Right renal pelvis (tissue), 4 donors: ENCODE measurements at regions not wholly inside any gene's neighbourhood (a gene's known extent, or its start where the extent isn't known, plus 50 kb on each side); places are given as distances from the start of the nearest gene placed in this dataset.
"Not testable (repeated sequence)": the region's sequence is repeated elsewhere in the genome, so short reads cannot be mapped to it uniquely, and the experiment has no call there.

Experiments used
- DNase-seq, 4 donors: peaks; one replicate each; pipeline ENCODE4 v3.0.0-alpha.2; 2013; ENCODE audit warnings: low read depth in 4 of 4, low spot score in 3 of 4, missing footprints in 1 of 4

DNA sequence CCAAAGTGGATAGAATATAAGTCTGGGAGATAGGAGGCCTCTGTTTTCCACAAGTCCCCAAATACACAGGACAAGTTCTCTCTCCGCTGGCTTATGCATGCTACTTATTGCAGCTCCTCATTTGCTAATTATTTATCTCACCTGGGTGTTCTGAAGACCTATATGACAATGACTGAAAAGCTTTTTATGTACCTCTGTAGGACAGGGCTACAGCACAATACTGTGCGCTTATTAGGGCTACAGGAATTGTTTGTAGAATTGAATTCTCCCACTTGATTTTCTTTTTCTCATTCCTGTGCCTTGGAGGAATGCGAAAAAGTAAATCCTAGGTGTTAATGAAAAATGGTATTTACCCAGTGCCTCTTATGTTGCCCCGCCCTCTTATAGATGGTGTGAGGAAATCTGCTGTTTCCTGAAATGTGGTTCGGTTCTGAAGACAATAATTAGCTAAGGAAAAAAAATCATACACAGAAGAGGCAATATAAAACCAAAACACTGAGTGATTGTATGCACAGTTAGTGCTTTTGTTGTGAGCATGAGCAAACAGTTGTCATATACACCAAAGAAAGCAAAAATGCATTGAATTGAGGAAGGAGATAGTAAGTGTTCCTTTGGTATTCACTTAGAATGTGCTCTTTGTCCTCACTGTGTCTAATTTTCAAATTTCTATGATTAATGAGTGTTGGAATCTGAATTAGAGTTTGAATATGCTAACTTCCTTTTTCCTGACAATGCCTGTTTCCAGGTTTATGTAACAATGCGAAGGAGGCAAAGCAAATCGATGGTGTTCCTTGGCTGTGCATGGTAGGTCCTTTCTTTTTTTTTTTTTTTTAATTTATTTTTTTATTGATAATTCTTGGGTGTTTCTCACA is 78.7 kb upstream of the PNPT1 start:
- DNase-seq, result no peak

GRCh38 chr2:55771612-55772011 is 78.0 kb upstream of the PNPT1 start:
- DNase-seq, result peak in 3 of 4 donors; percentile 7 to 13 (median 9)

DNA sequence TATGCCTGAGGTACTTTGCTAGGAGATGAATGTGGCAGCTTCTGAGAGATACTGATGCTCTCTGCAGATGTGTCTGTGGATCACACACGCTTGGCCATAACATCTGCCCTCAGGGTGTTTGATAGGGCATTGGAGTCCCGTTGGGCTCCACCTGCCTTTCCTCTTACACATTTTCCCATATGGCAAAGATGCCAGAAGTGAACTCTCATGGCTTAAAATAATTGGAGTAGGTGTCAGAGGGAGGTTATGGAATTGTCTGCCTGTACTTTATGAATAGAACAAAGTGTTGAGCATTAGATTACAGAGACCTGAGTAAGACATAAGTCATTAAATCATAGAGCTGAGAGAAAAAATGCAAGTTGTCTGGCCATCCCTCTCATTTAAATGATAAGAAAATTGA is 75.3 kb upstream of the PNPT1 start:
- DNase-seq, result no peak

GRCh38 chr2:55766947-55767346 is 73.3 kb upstream of the PNPT1 start:
- no peak for DNase-seq

- not testable (repeated sequence) for DNase-seq
Observed at GRCh38 chr2:55765708-55766107, 72.1 kb upstream of the PNPT1 start.

DNA sequence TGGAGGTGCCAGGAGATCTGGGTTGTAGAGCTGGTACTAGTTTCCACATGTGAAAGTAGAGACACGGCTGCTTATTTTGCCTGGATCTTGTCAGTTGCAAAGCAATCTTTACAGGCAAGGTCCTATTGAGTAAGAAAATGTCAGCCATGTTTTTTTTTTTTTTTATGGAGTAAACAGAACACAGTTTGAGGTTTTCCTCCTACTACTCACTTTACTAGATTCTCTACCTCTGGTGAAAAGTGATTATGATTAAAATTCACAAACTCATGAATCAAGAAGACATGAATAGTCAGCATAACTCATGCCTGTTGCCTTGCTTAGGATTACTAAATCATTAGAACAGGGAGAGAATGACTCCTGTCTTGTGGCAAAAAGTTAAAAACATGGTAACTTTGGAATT is 70.1 kb upstream of the PNPT1 start:
- no peak for DNase-seq

GRCh38 chr2:55761526-55761925 is 67.9 kb upstream of the PNPT1 start:
- no peak for DNase-seq

GRCh38 chr2:55761024-55761423 is 67.4 kb upstream of the PNPT1 start:
- no peak for DNase-seq

DNA sequence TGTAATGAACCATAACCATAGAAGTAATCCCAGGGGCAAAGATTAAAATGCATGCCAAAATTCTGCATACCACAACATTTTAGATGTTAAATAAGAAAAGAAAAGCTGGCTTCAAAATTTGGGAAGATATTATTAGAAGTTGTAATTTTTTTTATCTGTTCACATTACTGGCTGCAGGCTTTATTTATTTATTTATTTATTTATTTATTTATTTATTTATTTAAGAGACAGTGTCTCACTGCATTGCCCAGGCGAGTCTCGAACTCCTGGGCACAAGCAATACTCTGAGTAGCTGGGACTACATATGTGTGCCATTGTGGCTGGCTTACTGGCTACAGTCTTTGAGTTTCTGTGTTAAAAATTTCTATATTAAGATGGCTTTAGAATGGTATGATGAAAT is 66.5 kb upstream of the PNPT1 start:
- no peak for DNase-seq

- no peak for DNase-seq
Observed at GRCh38 chr2:55759271-55759921, 65.8 kb upstream of the PNPT1 start.

- DNase-seq, result no peak
Observed at GRCh38 chr2:55751966-55752365, 58.3 kb upstream of the PNPT1 start.

DNA sequence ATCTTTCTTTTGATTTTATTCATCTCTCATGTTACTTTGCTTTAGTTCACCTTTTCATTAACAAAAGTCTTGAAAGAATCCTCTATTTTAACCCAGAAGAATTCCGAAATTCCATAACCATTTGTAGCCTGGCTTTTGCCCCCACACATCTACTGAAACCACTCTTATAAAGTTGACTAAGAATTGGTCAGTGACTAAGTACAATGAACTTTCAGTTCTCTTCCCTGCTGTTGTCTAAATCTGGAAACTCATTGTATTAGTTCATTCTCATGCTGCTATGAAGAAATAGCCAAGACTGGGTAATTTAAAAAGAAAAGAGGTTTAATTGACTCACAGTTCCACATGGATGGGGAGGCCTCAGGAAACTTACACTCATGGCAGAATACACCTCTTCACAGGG is 49.9 kb upstream of the PNPT1 start:
- DNase-seq, result no peak
